ENCODE measurements at regions not wholly inside any gene's neighbourhood (a gene's known extent, or its start where the extent isn't known, plus 50 kb on each side); places are given as distances from the start of the nearest gene placed in this dataset.

DNA sequence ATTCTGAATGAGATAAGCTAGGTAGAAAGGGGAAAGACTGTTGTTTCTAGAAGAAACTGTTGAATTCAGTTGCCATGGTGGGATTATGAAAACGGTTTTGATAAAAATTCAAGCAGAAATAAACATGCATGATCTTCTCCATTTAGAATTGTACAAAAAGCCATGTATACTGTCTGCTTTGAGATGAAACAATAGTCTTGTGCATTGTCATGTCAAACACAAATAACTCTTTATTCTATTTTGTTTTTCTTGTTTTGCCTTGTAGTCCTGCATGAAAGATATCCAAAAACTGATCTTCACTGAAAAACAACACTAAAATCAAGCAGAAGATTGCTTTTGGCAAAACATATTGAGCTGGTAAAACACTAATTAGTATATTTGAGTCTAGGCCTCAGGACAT, 659.9 kb downstream of the LTN1 start:
- TF ChIP-seq, protein P1, sequence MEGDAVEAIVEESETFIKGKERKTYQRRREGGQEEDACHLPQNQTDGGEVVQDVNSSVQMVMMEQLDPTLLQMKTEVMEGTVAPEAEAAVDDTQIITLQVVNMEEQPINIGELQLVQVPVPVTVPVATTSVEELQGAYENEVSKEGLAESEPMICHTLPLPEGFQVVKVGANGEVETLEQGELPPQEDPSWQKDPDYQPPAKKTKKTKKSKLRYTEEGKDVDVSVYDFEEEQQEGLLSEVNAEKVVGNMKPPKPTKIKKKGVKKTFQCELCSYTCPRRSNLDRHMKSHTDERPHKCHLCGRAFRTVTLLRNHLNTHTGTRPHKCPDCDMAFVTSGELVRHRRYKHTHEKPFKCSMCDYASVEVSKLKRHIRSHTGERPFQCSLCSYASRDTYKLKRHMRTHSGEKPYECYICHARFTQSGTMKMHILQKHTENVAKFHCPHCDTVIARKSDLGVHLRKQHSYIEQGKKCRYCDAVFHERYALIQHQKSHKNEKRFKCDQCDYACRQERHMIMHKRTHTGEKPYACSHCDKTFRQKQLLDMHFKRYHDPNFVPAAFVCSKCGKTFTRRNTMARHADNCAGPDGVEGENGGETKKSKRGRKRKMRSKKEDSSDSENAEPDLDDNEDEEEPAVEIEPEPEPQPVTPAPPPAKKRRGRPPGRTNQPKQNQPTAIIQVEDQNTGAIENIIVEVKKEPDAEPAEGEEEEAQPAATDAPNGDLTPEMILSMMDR (IDR thresholded peaks at IDR 0.05), result no peak
- no peak for TF ChIP-seq POLR2A (IDR thresholded peaks at IDR 0.05)

Data from transverse colon (tissue), 3 donors.